Duodenal mucosa (tissue), 2 donors: ENCODE measurements at regions not wholly inside any gene's neighbourhood (a gene's known extent, or its start where the extent isn't known, plus 50 kb on each side); places are given as distances from the start of the nearest gene placed in this dataset.

Source experiments
- H3K27ac ChIP-seq: one replicate; pipeline ENCODE4 v1.7.0; 2013; ENCODE audit warnings: low read depth, low read length
- H3K27me3 ChIP-seq, 2 donors: one replicate each; pipeline ENCODE4 v1.7.0; 2013; ENCODE audit warnings: low read length in 2 of 2, control low read depth in 1 of 2; ENCODE audit not compliant: insufficient read depth in 2 of 2, control insufficient read depth in 1 of 2
- H3K36me3 ChIP-seq, 2 donors: one replicate each; pipeline ENCODE4 v1.7.0; 2013; ENCODE audit warnings: low read length in 2 of 2, control low read depth in 1 of 2; ENCODE audit not compliant: insufficient read depth in 2 of 2, control insufficient read depth in 1 of 2
- H3K4me1 ChIP-seq, 2 donors: one replicate each; pipeline ENCODE4 v1.7.0; 2013; ENCODE audit warnings: low read length in 2 of 2, control low read depth in 1 of 2; ENCODE audit not compliant: insufficient read depth in 2 of 2, control insufficient read depth in 1 of 2
- H3K4me3 ChIP-seq, 2 donors: one replicate each; pipeline ENCODE4 v1.7.0; 2013; ENCODE audit warnings: low read length in 2 of 2, low read depth in 1 of 2
- H3K9ac ChIP-seq, 2 donors: one replicate each; pipeline ENCODE4 v1.7.0; 2013; ENCODE audit warnings: low read length in 2 of 2, low read depth in 1 of 2
- H3K9me3 ChIP-seq, 2 donors: one replicate each; pipeline ENCODE4 v1.7.0; 2013; ENCODE audit warnings: low read length in 2 of 2, control low read depth in 1 of 2; ENCODE audit not compliant: control insufficient read depth in 1 of 2

GRCh38 chr7:121488111-121488650, 92.1 kb upstream of the FAM3C start:
- no peaks in the 10 kb centered on the region for H3K27me3 ChIP-seq
- H3K27ac ChIP-seq = no peak overlapping the region
- H3K36me3 ChIP-seq = no peaks in the 10 kb centered on the region
- H3K4me3 ChIP-seq = no peak overlapping the region
- H3K4me1 ChIP-seq = peaks cover 5 to 8% of the 10 kb centered on the region in 2 donors
- H3K9me3 ChIP-seq = no peaks in the 10 kb centered on the region
- H3K9ac ChIP-seq = no peak overlapping the region

DNA sequence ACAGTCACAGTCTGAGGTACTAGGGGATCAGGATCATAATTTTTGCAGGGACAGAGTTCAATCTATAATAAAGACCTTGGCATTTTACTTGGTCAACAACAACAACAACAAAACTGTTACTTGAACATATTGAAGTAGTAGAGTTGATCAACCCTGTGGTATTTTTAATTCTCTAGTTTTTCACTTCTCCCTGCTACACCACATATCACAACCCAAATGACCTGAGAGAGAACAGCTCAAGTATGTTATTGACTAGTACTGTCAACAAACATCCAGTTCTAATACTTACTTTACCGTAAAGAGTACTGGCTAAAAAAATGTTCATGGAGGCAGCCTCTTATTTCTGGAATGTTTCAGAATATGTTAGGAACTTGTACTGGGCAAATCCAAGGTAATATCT, 90.5 kb upstream of the FAM3C start:
- Histone ChIP-seq H3K9ac (no peak overlapping the region), H3K4me1 (peaks cover 5 to 8% of the 10 kb centered on the region in 2 donors), H3K36me3 (no peaks in the 10 kb centered on the region), H3K9me3 (no peaks in the 10 kb centered on the region), H3K4me3 (no peak overlapping the region), H3K27ac (no peak overlapping the region), H3K27me3 (no peaks in the 10 kb centered on the region)

GRCh38 chr7:121485467-121486243, 89.5 kb upstream of the FAM3C start:
- Histone ChIP-seq H3K27me3 (no peaks in the 10 kb centered on the region), H3K27ac (no peak overlapping the region), H3K9me3 (no peaks in the 10 kb centered on the region), H3K4me1 (peaks cover 5 to 8% of the 10 kb centered on the region in 2 donors), H3K4me3 (no peak overlapping the region), H3K9ac (no peak overlapping the region), H3K36me3 (no peaks in the 10 kb centered on the region)

GRCh38 chr7:121484089-121484763, 88.1 kb upstream of the FAM3C start:
- Histone ChIP-seq H3K36me3 (no peaks in the 10 kb centered on the region), H3K4me1 (peaks cover 2 to 5% of the 10 kb centered on the region in 2 donors), H3K27me3 (no peaks in the 10 kb centered on the region), H3K9me3 (no peaks in the 10 kb centered on the region), H3K4me3 (no peak overlapping the region), H3K27ac (no peak overlapping the region), H3K9ac (no peak overlapping the region)

DNA sequence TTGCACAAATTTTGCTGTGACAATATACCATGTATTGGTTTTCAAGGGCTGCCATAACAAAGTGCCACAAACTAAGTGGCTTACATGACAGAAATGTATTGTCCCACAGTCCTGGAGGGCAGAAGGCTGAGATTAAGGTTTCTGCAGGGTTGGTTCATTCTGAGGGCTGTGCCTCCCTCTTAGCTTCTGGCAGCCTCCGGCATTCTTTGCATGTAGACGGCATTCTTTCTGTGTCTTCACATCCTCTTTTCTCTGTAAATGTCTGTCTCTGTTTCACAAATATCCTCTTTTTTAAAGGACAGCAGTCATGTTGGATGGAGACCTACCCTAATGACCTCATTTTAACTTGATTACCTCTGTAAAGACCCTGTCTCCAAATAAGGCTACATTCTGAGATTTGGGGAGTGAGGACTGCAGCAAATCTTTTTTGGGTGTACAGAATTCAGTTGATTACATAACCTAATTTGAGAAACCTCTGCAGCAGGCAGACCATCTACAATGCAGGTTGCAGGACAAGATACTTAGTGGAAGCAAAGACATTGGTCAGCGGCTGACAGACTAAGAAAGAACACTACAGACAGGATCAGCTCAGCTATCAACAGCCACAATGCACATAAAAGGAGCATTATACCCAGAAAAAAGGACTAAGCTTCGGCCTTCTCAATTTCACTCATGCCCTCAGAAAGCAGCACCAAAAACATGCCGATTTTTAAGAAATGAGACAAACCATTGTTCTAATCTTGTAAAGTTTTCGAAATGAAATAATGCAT, 84.6 kb upstream of the FAM3C start:
- Histone ChIP-seq H3K4me1 (no peaks in the 10 kb centered on the region), H3K27ac (no peak overlapping the region), H3K27me3 (no peaks in the 10 kb centered on the region), H3K9me3 (no peaks in the 10 kb centered on the region), H3K4me3 (no peak overlapping the region), H3K36me3 (no peaks in the 10 kb centered on the region), H3K9ac (no peak overlapping the region)

GRCh38 chr7:121480058-121480457, 84.0 kb upstream of the FAM3C start:
- H3K9ac ChIP-seq = no peak overlapping the region
- no peaks in the 10 kb centered on the region for H3K36me3 ChIP-seq
- peaks cover 0 to 4% of the 10 kb centered on the region in 2 donors for H3K4me1 ChIP-seq
- H3K27ac ChIP-seq = no peak overlapping the region
- H3K27me3 ChIP-seq = no peaks in the 10 kb centered on the region
- H3K9me3 ChIP-seq = no peaks in the 10 kb centered on the region
- no peak overlapping the region for H3K4me3 ChIP-seq

DNA sequence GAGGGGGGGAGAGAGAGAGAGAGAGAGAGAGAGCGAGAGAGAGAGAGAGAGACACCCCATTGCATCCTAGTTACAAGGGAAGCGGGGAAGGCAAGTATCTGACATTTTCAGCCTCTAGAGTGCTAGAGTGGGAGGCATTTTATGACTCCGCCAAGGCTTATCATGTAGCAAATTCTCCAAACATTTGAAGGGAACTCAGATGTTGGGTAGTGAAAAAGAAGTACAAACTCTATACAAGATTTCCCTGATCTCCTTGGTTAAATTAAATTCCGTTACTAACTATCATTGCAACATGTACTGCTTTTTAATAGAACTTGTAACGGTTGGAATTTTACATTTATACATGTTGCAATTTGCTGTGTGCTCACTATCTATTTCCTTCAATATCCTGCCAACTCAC, 83.4 kb upstream of the FAM3C start:
- Histone ChIP-seq H3K9me3 (no peaks in the 10 kb centered on the region), H3K9ac (no peak overlapping the region), H3K36me3 (no peaks in the 10 kb centered on the region), H3K27me3 (no peaks in the 10 kb centered on the region), H3K4me3 (no peak overlapping the region), H3K27ac (no peak overlapping the region), H3K4me1 (peaks cover 0 to 4% of the 10 kb centered on the region in 2 donors)

GRCh38 chr7:121475806-121476205, 79.7 kb upstream of the FAM3C start:
- no peaks in the 10 kb centered on the region for H3K27me3 ChIP-seq
- no peak overlapping the region for H3K9ac ChIP-seq
- H3K36me3 ChIP-seq = no peaks in the 10 kb centered on the region
- no peak overlapping the region for H3K4me3 ChIP-seq
- peaks cover 8 to 16% of the 10 kb centered on the region in 2 donors for H3K4me1 ChIP-seq
- H3K9me3 ChIP-seq = no peaks in the 10 kb centered on the region
- no peak overlapping the region for H3K27ac ChIP-seq

GRCh38 chr7:121474301-121474673, 78.2 kb upstream of the FAM3C start:
- H3K27me3 ChIP-seq = no peaks in the 10 kb centered on the region
- peaks cover 8 to 16% of the 10 kb centered on the region in 2 donors for H3K4me1 ChIP-seq
- H3K36me3 ChIP-seq = no peaks in the 10 kb centered on the region
- H3K9ac ChIP-seq = no peak overlapping the region
- no peaks in the 10 kb centered on the region for H3K9me3 ChIP-seq
- no peak overlapping the region for H3K4me3 ChIP-seq
- no peak overlapping the region for H3K27ac ChIP-seq
